H1 (cell line): ENCODE measurements at regions not wholly inside any gene's neighbourhood (a gene's known extent, or its start where the extent isn't known, plus 50 kb on each side); places are given as distances from the start of the nearest gene placed in this dataset.

ENCODE experiments used
- BRCA1 ChIP-seq: IDR thresholded peaks from 2 replicates; pipeline ENCODE4 v1.6.1; 2012; ENCODE audit warnings: low read depth, low read length, improper control_type of control experiment
- CBX5 ChIP-seq: fragments of 300-800, 300-1000 bp; sonication (generic); IDR thresholded peaks from 2 replicates; pipeline ENCODE4 v1.7.1; 2016; ENCODE audit warnings: antibody characterized with exemption, low read length, low read depth
- HDAC6 ChIP-seq: IDR thresholded peaks from one replicate; pipeline ENCODE4 v1.7.1; 2012; ENCODE audit warnings: low read depth, mild to moderate bottlenecking, inconsistent platforms, low read length, moderate library complexity
- POLR2A ChIP-seq, 2 experiments: IDR thresholded peaks; 1 replicate in 1 of 2; 2 replicates in 1 of 2; pipeline ENCODE4 v1.6.1; 2011; ENCODE audit warnings: low read depth in 2 of 2, low read length in 2 of 2, mild to moderate bottlenecking in 2 of 2; ENCODE audit errors: control extremely low read depth in 1 of 2
- POLR2AphosphoS5 ChIP-seq: IDR thresholded peaks from 2 replicates; pipeline ENCODE4 v1.6.1; 2011; ENCODE audit warnings: low read depth, low read length
- SAP30 ChIP-seq: fragments of 300-600 bp; sonication (generic); IDR thresholded peaks from 2 replicates; pipeline ENCODE4 v1.7.1; 2012; ENCODE audit warnings: low read length, moderate library complexity, mild to moderate bottlenecking, inconsistent platforms; ENCODE audit not compliant: insufficient read depth, insufficient replicate concordance
- SIN3A ChIP-seq, 2 experiments: IDR thresholded peaks in 1 of 2; conservative IDR thresholded peaks in 1 of 2; 2 replicates each; pipeline ENCODE4 v1.6.1; 2011 to 2012; ENCODE audit warnings: low read length in 2 of 2, improper control_type of control experiment in 1 of 2, low read depth in 1 of 2, mild to moderate bottlenecking in 1 of 2
- SP1 ChIP-seq: IDR thresholded peaks from 2 replicates; pipeline ENCODE4 v1.6.1; 2011; ENCODE audit warnings: low read depth, low read length
- TBP ChIP-seq: IDR thresholded peaks from 2 replicates; pipeline ENCODE4 v1.6.1; 2011; ENCODE audit warnings: low read depth, low read length, improper control_type of control experiment
- YY1 ChIP-seq: IDR thresholded peaks from 2 replicates; pipeline ENCODE4 v1.6.1; 2011; ENCODE audit warnings: low read depth, mild to moderate bottlenecking, low read length

DNA sequence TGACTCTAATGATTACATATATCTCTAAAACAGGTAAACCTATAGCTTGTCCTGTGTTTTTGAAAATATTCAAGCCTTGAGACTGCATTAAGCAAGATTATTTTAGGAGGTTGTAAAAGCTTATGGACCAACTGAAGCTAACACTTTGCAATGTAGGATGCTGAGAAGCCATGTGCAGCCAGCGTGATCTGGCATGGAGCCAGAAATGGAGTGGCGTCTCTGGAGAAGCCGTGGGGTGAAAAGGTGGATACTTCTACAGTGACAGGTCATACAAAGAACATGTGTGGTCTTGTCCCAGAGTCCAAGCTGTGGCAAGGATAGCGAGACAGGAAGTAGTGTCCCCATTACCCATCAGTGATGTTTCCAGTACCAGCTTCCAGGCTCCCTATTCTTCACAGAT is 100.8 kb upstream of the CD180 start:
- no peak for TF ChIP-seq TBP
- no peak for TF ChIP-seq SP1
- no peak for TF ChIP-seq CBX5
- no peak for TF ChIP-seq POLR2A (IDR thresholded peaks at IDR 0.05; ENCODE audit: control extremely low read depth in 1 of 2, low read depth in 2 of 2, low read length in 2 of 2)
- TF ChIP-seq POLR2AphosphoS5: no peak
- TF ChIP-seq SAP30: no peak
- no peak for TF ChIP-seq HDAC6
- TF ChIP-seq YY1: no peak
- TF ChIP-seq SIN3A (conservative IDR thresholded peaks at IDR 0.05 in 1 of 2, IDR thresholded peaks at IDR 0.05 in 1 of 2; ENCODE audit: low read depth in 1 of 2, low read length in 2 of 2): no peak
- TF ChIP-seq BRCA1: no peak
